Stimulated activated CD4-positive, alpha-beta T cell treated with anti-CD3 and anti-CD28 coated beads, Interleukin-2, amount 100 ng/mL, for 4 hours (primary cell): ENCODE measurements at regions not wholly inside any gene's neighbourhood (a gene's known extent, or its start where the extent isn't known, plus 50 kb on each side); places are given as distances from the start of the nearest gene placed in this dataset.
A peak's percentile ranks its signal among the peaks of the same experiment; 100 is the strongest.

ENCODE experiments used
- DNase-seq: peaks from one replicate; pipeline ENCODE4 v3.0.0-alpha.2; 2020; ENCODE audit warnings: low read depth

GRCh38 chr2:64857581-64858471, 131.4 kb upstream of the SLC1A4 start:
- DNase-seq = no peak

GRCh38 chr2:64858541-64859311, 130.5 kb upstream of the SLC1A4 start:
- DNase-seq = no peak

- no peak for DNase-seq
Measured at GRCh38 chr2:64859312-64860212, 129.6 kb upstream of the SLC1A4 start.

GRCh38 chr2:64860276-64860885, 128.8 kb upstream of the SLC1A4 start:
- no peak for DNase-seq

GRCh38 chr2:64860936-64861335, 128.3 kb upstream of the SLC1A4 start:
- no peak for DNase-seq

GRCh38 chr2:64861452-64862397, 127.5 kb upstream of the SLC1A4 start:
- no peak for DNase-seq

- DNase-seq = no peak
Measured at GRCh38 chr2:64862623-64863022, 126.6 kb upstream of the SLC1A4 start.

GRCh38 chr2:64863097-64863820, 125.9 kb upstream of the SLC1A4 start:
- DNase-seq = no peak

GRCh38 chr2:64865073-64865830, 123.9 kb upstream of the SLC1A4 start:
- DNase-seq = peak; percentile 42

- DNase-seq = no peak
Measured at GRCh38 chr2:64865831-64866345, 123.3 kb upstream of the SLC1A4 start.

- no peak for DNase-seq
Measured at GRCh38 chr2:64866797-64867196, 122.4 kb upstream of the SLC1A4 start.

GRCh38 chr2:64867253-64867996, 121.8 kb upstream of the SLC1A4 start:
- DNase-seq = no peak

- no peak for DNase-seq
Measured at GRCh38 chr2:64869126-64869525, 120.1 kb upstream of the SLC1A4 start.

- peak; percentile 55 for DNase-seq
Measured at GRCh38 chr2:64873472-64873924, 115.7 kb upstream of the SLC1A4 start.

- DNase-seq = no peak
Measured at GRCh38 chr2:64874593-64874992, 114.6 kb upstream of the SLC1A4 start.

GRCh38 chr2:64875368-64875767, 113.8 kb upstream of the SLC1A4 start:
- DNase-seq = no peak

- DNase-seq = no peak
Measured at GRCh38 chr2:64876137-64876647, 113.0 kb upstream of the SLC1A4 start.

GRCh38 chr2:64879745-64880144, 109.5 kb upstream of the SLC1A4 start:
- DNase-seq = no peak
